ENCODE measurements at regions not wholly inside any gene's neighbourhood (a gene's known extent, or its start where the extent isn't known, plus 50 kb on each side); places are given as distances from the start of the nearest gene placed in this dataset.

GRCh38 chr4:175198056-175198455 lies 279.9 kb downstream of the ADAM29 start:
- DNase-seq (ENCODE audit: low read depth in 1 of 2, low spot score in 1 of 2), result no peak
- no peak for TF ChIP-seq CTCF (IDR thresholded peaks at IDR 0.05; ENCODE audit: low read depth, low read length)
- no peaks in the 10 kb centered on the region for H3K9me3 ChIP-seq (ENCODE audit: low read depth)
- no peaks in the 10 kb centered on the region for H3K4me1 ChIP-seq (ENCODE audit: low read depth)
- H3K27me3 ChIP-seq, result no peaks in the 10 kb centered on the region
- no peaks in the 10 kb centered on the region for H3K36me3 ChIP-seq
- H3K4me3 ChIP-seq, result no peak overlapping the region
- no peak overlapping the region for H3K27ac ChIP-seq

DNA sequence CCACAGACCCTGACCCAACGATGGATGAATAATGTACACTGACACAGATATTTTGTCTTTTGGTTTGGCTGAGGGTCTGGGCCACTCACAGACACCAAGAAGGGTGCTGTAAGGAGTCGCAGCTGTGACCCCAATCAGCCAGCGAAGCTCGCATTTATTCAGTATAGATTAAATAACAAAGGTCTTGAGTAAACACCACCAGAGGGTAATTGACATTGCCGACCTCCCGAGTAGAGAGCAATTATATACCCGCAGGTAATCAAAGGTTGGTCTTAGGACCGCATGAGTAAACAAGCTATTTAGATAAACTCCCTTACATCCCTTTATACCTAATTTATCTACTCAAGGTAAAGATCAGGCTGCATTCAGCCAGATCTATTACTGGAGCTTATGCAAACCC lies 297.1 kb downstream of the ADAM29 start:
- Histone ChIP-seq H3K27me3 (no peaks in the 10 kb centered on the region), H3K4me1 (ENCODE audit: low read depth) (no peaks in the 10 kb centered on the region), H3K27ac (no peak overlapping the region), H3K4me3 (no peak overlapping the region), H3K9me3 (ENCODE audit: low read depth) (no peaks in the 10 kb centered on the region), H3K36me3 (no peaks in the 10 kb centered on the region)
- no peak for TF ChIP-seq CTCF (IDR thresholded peaks at IDR 0.05; ENCODE audit: low read depth, low read length)
- no peak for DNase-seq (ENCODE audit: low read depth in 1 of 2, low spot score in 1 of 2)

GRCh38 chr4:175215657-175216056 lies 297.5 kb downstream of the ADAM29 start:
- Histone ChIP-seq H3K27ac (no peak overlapping the region), H3K4me1 (ENCODE audit: low read depth) (no peaks in the 10 kb centered on the region), H3K4me3 (no peak overlapping the region), H3K27me3 (no peaks in the 10 kb centered on the region), H3K36me3 (no peaks in the 10 kb centered on the region), H3K9me3 (ENCODE audit: low read depth) (no peaks in the 10 kb centered on the region)
- no peak for TF ChIP-seq CTCF (IDR thresholded peaks at IDR 0.05; ENCODE audit: low read depth, low read length)
- DNase-seq (ENCODE audit: low read depth in 1 of 2, low spot score in 1 of 2), result no peak

DNA sequence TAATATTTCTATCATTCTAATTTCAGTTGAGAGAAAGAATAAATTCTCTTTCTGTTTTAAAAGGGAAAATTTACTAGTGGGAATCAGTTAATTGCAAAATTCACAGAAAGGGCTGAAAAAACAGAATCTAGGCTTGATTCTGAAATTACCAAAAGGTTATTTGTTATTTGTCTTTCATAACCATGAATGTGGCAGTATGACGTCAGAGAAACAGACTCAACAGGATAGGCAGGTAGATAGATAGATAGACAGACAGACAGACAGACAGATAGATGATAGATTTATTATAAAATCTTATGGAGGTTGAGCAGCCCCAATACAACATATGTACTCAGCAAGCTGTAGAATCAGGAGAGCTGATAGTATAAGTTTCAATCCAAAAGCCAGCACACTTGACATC lies 311.0 kb downstream of the ADAM29 start:
- DNase-seq (ENCODE audit: low read depth in 1 of 2, low spot score in 1 of 2), result no peak
- Histone ChIP-seq H3K4me3 (no peak overlapping the region), H3K9me3 (ENCODE audit: low read depth) (no peaks in the 10 kb centered on the region), H3K27me3 (no peaks in the 10 kb centered on the region), H3K36me3 (no peaks in the 10 kb centered on the region), H3K4me1 (ENCODE audit: low read depth) (no peaks in the 10 kb centered on the region), H3K27ac (no peak overlapping the region)
- no peak for TF ChIP-seq CTCF (IDR thresholded peaks at IDR 0.05; ENCODE audit: low read depth, low read length)

- H3K9me3 ChIP-seq (ENCODE audit: low read depth), result no peaks in the 10 kb centered on the region
- H3K27me3 ChIP-seq, result no peaks in the 10 kb centered on the region
- no peak overlapping the region for H3K4me3 ChIP-seq
- no peak for DNase-seq (ENCODE audit: low read depth in 1 of 2, low spot score in 1 of 2)
- no peak for TF ChIP-seq CTCF (IDR thresholded peaks at IDR 0.05; ENCODE audit: low read depth, low read length)
- no peak overlapping the region for H3K27ac ChIP-seq
- H3K4me1 ChIP-seq (ENCODE audit: low read depth), result no peaks in the 10 kb centered on the region
- H3K36me3 ChIP-seq, result no peaks in the 10 kb centered on the region
Observed at GRCh38 chr4:175234162-175234561, 316.0 kb downstream of the ADAM29 start.
